Left ventricle myocardium inferior (tissue), 1 donor: ENCODE measurements at regions not wholly inside any gene's neighbourhood (a gene's known extent, or its start where the extent isn't known, plus 50 kb on each side); places are given as distances from the start of the nearest gene placed in this dataset.

Experiments
- DNase-seq: peaks from one replicate; pipeline ENCODE4 v3.0.0-alpha.2; 2020
- H3K27ac ChIP-seq: fragments of 200-600 bp; replicated peaks from 2 replicates; pipeline ENCODE4 v1.8.0; 2021
- H3K27me3 ChIP-seq: fragments of 200-600 bp; 2 replicates; pipeline ENCODE4 v1.8.0; 2021; ENCODE audit warnings: low read depth
- H3K36me3 ChIP-seq: fragments of 200-600 bp; 2 replicates; pipeline ENCODE4 v1.8.0; 2021
- H3K4me1 ChIP-seq: fragments of 200-600 bp; 2 replicates; pipeline ENCODE4 v1.8.0; 2021
- H3K4me3 ChIP-seq: fragments of 200-600 bp; 2 replicates; pipeline ENCODE4 v1.8.0; 2021; ENCODE audit warnings: mild to moderate bottlenecking, moderate library complexity
- H3K9me3 ChIP-seq: fragments of 200-600 bp; replicated peaks from 2 replicates; pipeline ENCODE4 v1.8.0; 2021
- intact Hi-C: fragments of 100-400 bp; cut with micrococcal nuclease; formaldehyde crosslinking; loops from one replicate; pipeline ENCODE4 v1.11.0; 2022
- TF ChIP-seq, protein P1 (sequence below): fragments of 200-600 bp; IDR thresholded peaks from 2 replicates; pipeline ENCODE4 v1.8.0; 2021; ENCODE audit warnings: antibody characterized with exemption, mild to moderate bottlenecking, borderline replicate concordance
- donor health status: DM: no; HTN: yes; CAD: no; lungs with severe emphysema.

DNA sequence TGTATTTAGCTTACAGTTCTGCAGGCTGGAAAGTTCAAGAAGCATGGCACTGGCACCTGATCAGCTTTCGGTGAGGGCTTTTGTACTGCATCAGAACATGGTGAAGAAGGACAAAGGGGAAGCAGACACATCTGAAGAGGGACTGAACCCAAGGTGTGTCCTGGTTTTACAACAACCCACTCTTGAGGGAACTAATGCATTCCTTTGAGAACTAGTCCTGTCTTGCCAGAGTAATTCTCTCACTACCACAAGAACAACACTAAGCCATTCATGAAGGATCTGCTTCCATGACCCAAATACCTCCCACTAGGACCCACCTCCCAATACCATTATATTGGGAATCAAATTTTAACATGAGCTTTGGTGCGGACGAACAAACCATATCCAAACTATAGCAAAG lies 93.6 kb downstream of the RFC3 start:
- Histone ChIP-seq H3K36me3 (no peaks in the 10 kb centered on the region), H3K27ac (no peak overlapping the region)
- intact Hi-C loops = no loop called here

DNA sequence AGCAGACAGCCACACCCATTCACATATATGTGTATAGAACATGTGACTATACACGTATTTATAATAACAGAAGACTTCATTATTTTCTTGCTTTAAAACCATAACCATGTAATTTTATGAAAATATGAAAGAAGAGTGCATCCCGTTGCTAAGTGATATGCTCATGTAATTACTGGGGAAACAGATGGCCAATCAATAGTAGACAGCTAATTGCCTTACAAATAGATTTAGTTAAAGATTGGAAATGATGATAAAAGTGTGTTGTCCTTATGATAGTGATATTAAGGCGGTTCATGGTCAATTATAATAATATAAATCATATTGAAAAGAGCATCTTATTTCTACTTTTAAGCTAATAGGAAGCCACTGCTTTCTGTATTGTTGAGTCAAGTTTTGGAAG lies 95.9 kb downstream of the RFC3 start:
- Histone ChIP-seq H3K36me3 (no peaks in the 10 kb centered on the region), H3K27ac (no peak overlapping the region), H3K27me3 (no peaks in the 10 kb centered on the region), H3K9me3 (no peaks in the 10 kb centered on the region), H3K4me3 (no peak overlapping the region), H3K4me1 (peaks cover 21% of the 10 kb centered on the region)
- intact Hi-C loops = no loop called here
- TF ChIP-seq, protein P1, sequence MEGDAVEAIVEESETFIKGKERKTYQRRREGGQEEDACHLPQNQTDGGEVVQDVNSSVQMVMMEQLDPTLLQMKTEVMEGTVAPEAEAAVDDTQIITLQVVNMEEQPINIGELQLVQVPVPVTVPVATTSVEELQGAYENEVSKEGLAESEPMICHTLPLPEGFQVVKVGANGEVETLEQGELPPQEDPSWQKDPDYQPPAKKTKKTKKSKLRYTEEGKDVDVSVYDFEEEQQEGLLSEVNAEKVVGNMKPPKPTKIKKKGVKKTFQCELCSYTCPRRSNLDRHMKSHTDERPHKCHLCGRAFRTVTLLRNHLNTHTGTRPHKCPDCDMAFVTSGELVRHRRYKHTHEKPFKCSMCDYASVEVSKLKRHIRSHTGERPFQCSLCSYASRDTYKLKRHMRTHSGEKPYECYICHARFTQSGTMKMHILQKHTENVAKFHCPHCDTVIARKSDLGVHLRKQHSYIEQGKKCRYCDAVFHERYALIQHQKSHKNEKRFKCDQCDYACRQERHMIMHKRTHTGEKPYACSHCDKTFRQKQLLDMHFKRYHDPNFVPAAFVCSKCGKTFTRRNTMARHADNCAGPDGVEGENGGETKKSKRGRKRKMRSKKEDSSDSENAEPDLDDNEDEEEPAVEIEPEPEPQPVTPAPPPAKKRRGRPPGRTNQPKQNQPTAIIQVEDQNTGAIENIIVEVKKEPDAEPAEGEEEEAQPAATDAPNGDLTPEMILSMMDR = no peak
- no peak for DNase-seq

More for the DNA sequence above, 93.6 kb downstream of the RFC3 start:
- no peak for DNase-seq
- Histone ChIP-seq H3K4me3 (no peak overlapping the region), H3K27me3 (no peaks in the 10 kb centered on the region), H3K9me3 (no peaks in the 10 kb centered on the region), H3K4me1 (peaks cover 6% of the 10 kb centered on the region)
- TF ChIP-seq, protein P1 = no peak

DNA sequence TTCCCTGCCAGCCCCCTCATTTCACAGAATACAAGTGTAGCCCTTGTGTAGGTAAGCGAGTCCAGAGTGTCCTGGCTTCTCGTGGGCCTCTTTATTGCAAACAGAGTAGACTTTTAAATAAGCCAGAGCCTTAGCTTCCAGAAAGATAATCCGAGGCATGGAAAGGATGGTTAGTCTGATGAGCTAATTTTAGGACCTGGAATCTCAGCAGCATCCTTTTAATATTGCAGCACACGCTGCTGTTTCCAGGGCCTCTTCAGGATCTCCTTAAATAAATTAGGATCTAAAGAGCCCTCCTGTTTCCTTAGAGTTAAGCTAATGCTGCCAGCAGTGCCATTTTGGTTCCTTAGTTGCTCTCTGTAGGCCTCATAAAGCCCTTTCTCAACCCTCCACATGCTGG lies 99.2 kb downstream of the RFC3 start:
- Histone ChIP-seq H3K9me3 (no peaks in the 10 kb centered on the region), H3K27me3 (no peaks in the 10 kb centered on the region), H3K4me3 (no peak overlapping the region), H3K27ac (no peak overlapping the region), H3K4me1 (peaks cover 14% of the 10 kb centered on the region), H3K36me3 (no peaks in the 10 kb centered on the region)
- no peak for DNase-seq
- intact Hi-C loops = no loop called here
- TF ChIP-seq, protein P1 = no peak

DNA sequence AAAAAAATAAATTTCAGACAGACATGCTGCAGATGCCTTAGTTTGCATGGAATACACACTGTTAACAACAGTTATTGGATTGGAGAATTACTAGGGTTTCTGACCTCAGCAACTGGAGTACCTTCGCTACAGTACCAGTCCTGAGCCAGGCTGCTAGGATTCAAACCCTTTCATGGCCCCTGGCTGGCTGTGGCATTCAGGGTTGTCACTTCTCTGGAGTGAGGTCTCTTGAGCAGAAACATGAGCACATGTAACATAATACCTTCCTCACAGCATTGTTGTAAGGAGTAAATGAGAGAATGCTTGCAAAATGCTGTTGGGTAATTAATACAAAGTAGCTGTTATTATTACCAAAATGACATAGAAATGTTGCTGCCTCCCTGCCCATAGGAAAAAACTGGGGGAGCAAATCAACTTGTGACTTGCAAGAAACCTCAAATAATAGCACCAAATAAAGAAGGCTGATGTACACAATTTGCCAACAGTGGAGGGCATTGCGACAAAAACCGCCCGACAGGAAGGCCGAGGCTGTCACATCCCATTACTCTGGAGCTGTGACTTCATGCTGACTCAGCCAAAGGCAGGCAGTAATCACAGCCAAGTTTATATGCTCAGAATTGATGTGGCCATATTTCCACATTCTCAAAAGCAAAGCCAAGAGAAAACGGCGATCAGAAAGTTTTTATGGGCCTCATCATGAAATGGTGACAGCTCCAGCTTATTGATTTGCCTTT lies 100.4 kb downstream of the RFC3 start:
- TF ChIP-seq, protein P1 = no peak
- no peak overlapping the region for H3K27ac ChIP-seq
- H3K9me3 ChIP-seq = no peaks in the 10 kb centered on the region
- H3K27me3 ChIP-seq = no peaks in the 10 kb centered on the region
- no peak overlapping the region for H3K4me3 ChIP-seq
- intact Hi-C loops = no loop called here
- H3K4me1 ChIP-seq = peaks cover 14% of the 10 kb centered on the region
- no peak for DNase-seq
- no peaks in the 10 kb centered on the region for H3K36me3 ChIP-seq

DNA sequence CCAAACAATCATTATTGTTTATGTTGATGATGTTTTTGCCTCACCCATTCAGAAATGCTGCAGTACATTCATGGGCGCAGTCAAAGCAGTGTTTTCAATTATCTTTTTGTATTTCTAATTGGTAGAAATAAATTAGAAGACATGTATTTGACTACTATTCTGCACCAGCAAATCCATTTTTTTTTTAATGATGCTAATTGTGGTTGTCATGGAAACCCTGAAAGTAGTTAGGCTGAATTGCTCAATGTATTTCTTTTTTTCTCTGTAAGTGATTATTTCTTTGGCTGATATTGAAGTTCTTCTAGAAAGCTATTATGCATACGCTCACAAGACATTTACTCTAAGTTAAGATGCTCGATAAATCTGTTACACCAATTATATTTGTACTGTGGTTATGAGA lies 101.2 kb downstream of the RFC3 start:
- TF ChIP-seq, protein P1 = no peak
- intact Hi-C loops = no loop called here
- Histone ChIP-seq H3K36me3 (no peaks in the 10 kb centered on the region), H3K27me3 (no peaks in the 10 kb centered on the region), H3K27ac (no peak overlapping the region), H3K4me3 (no peak overlapping the region), H3K9me3 (no peaks in the 10 kb centered on the region), H3K4me1 (peaks cover 14% of the 10 kb centered on the region)
- DNase-seq = no peak
